GM21447 (cell line): ENCODE measurements at regions not wholly inside any gene's neighbourhood (a gene's known extent, or its start where the extent isn't known, plus 50 kb on each side); places are given as distances from the start of the nearest gene placed in this dataset.
"Not testable (repeated sequence)": the region's sequence is repeated elsewhere in the genome, so short reads cannot be mapped to it uniquely, and the experiment has no call there.

Source experiments
- ATAC-seq: cut with Tn5 transposase; IDR thresholded peaks from one replicate; pipeline ENCODE4 v1.9.1; 2021; ENCODE audit not compliant: unreplicated experiment

GRCh38 chr3:176247191-176247590 is 950.1 kb downstream of the TBL1XR1 start:
- no peak for ATAC-seq

- ATAC-seq, result no peak
Measured at GRCh38 chr3:176219970-176220369, 977.3 kb downstream of the TBL1XR1 start.

GRCh38 chr3:176214758-176215157 is 982.5 kb downstream of the TBL1XR1 start:
- no peak for ATAC-seq

GRCh38 chr3:176213314-176213713 is 984.0 kb downstream of the TBL1XR1 start:
- not testable (repeated sequence) for ATAC-seq

- no peak for ATAC-seq
Measured at GRCh38 chr3:176208915-176209314, 988.4 kb downstream of the TBL1XR1 start.

GRCh38 chr3:176208283-176208682 is 989.0 kb downstream of the TBL1XR1 start:
- no peak for ATAC-seq

- no peak for ATAC-seq
Measured at GRCh38 chr3:176206809-176207208, 990.5 kb downstream of the TBL1XR1 start.

GRCh38 chr3:176202652-176203051 is 994.6 kb downstream of the TBL1XR1 start:
- no peak for ATAC-seq

- no peak for ATAC-seq
Measured at GRCh38 chr3:176193032-176193730, 1004.1 kb downstream of the TBL1XR1 start.

- no peak for ATAC-seq
Measured at GRCh38 chr3:176190755-176191154, 1006.5 kb downstream of the TBL1XR1 start.

GRCh38 chr3:176183181-176183580 is 1014.1 kb downstream of the TBL1XR1 start:
- ATAC-seq, result no peak

GRCh38 chr3:176174060-176174459 is 1023.2 kb downstream of the TBL1XR1 start:
- ATAC-seq, result no peak

GRCh38 chr3:176172492-176172891 is 1024.8 kb downstream of the TBL1XR1 start:
- ATAC-seq, result no peak

GRCh38 chr3:176167272-176167671 is 1030.0 kb downstream of the TBL1XR1 start:
- ATAC-seq, result no peak

- no peak for ATAC-seq
Measured at GRCh38 chr3:176160997-176161396, 1036.3 kb downstream of the TBL1XR1 start.

GRCh38 chr3:176159796-176160195 is 1037.5 kb downstream of the TBL1XR1 start:
- ATAC-seq, result no peak

GRCh38 chr3:176155012-176155411 is 1042.3 kb downstream of the TBL1XR1 start:
- no peak for ATAC-seq

GRCh38 chr3:176149567-176149966 is 1047.7 kb downstream of the TBL1XR1 start:
- ATAC-seq, result no peak

GRCh38 chr3:176147251-176147650 is 1050.0 kb downstream of the TBL1XR1 start:
- ATAC-seq, result no peak

- no peak for ATAC-seq
Measured at GRCh38 chr3:176141837-176142236, 1055.4 kb downstream of the TBL1XR1 start.

- no peak for ATAC-seq
Measured at GRCh38 chr3:176120507-176120906, 1076.8 kb downstream of the TBL1XR1 start.

- ATAC-seq, result no peak
Measured at GRCh38 chr3:176119826-176120225, 1077.5 kb downstream of the TBL1XR1 start.

- no peak for ATAC-seq
Measured at GRCh38 chr3:176106380-176106779, 1090.9 kb downstream of the TBL1XR1 start.
